ENCODE measurements at regions not wholly inside any gene's neighbourhood (a gene's known extent, or its start where the extent isn't known, plus 50 kb on each side); places are given as distances from the start of the nearest gene placed in this dataset.

DNA sequence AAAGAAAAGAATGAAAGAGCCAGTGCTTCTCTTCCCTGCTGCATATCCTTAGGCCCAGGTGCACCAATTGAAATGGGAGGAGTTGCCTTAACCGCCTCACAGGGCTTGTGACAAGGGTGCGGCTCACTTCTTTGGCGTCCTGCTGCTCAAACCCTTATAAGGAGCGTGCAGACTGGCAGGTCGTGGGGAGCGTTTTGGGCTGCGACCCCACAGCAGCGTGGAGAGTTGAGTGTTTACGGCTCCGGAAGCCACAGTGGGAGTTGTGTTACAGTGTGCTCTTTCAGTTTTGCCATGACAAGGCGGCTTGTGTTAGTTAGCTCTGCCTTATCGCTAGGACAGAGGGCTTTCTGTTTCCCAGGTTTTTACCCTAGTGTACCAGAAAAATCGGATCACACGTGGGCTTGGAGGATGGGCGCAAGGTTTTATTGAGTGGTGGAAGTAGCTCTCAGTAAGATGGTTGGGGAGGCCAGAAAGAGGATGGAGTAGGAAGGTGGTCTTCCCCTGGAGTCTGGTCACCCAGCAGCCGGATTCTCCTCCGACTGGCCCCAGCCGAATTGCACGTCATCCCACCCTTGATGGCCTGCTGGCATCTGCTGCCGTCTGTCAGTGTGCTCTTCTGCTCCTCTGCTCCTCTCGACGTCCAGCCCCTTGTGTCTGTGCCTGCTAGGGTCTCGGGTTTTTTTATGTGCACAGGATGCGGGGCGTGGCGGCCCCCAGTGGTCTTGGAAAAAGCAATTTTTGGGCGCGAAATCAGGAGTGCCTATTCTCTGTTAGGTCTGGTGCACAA, 718.9 kb downstream of the ARAP2 start:
- DNase-seq (ENCODE audit: low read depth) = no peak
- H3K4me3 ChIP-seq (ENCODE audit: low read depth, low read length) = no peak overlapping the region
- TF ChIP-seq, protein P1, sequence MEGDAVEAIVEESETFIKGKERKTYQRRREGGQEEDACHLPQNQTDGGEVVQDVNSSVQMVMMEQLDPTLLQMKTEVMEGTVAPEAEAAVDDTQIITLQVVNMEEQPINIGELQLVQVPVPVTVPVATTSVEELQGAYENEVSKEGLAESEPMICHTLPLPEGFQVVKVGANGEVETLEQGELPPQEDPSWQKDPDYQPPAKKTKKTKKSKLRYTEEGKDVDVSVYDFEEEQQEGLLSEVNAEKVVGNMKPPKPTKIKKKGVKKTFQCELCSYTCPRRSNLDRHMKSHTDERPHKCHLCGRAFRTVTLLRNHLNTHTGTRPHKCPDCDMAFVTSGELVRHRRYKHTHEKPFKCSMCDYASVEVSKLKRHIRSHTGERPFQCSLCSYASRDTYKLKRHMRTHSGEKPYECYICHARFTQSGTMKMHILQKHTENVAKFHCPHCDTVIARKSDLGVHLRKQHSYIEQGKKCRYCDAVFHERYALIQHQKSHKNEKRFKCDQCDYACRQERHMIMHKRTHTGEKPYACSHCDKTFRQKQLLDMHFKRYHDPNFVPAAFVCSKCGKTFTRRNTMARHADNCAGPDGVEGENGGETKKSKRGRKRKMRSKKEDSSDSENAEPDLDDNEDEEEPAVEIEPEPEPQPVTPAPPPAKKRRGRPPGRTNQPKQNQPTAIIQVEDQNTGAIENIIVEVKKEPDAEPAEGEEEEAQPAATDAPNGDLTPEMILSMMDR (IDR thresholded peaks at IDR 0.05; ENCODE audit: control insufficient read depth, extremely low read depth, insufficient read depth) = no peak

DNA sequence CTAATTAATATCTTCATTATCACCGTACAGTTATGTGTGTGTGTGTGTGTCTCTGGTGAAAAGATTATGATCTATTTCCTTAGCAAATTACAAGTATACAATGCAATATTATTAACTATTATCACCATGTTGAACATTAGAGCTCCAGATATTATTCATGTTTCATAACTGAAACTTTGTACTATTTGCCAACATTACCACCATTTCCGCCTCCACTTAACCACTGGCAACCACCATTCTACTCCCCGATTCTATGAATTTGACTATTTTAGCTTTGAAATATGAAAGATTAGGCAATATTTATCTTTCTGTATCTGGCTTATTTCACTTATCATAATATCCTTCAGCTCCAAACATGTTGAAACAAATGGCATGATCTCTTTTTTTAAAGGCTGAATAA, 717.9 kb downstream of the ARAP2 start:
- H3K4me3 ChIP-seq (ENCODE audit: low read depth, low read length) = no peak overlapping the region
- TF ChIP-seq, protein P1 (IDR thresholded peaks at IDR 0.05; ENCODE audit: control insufficient read depth, extremely low read depth, insufficient read depth) = no peak
- no peak for DNase-seq (ENCODE audit: low read depth)

DNA sequence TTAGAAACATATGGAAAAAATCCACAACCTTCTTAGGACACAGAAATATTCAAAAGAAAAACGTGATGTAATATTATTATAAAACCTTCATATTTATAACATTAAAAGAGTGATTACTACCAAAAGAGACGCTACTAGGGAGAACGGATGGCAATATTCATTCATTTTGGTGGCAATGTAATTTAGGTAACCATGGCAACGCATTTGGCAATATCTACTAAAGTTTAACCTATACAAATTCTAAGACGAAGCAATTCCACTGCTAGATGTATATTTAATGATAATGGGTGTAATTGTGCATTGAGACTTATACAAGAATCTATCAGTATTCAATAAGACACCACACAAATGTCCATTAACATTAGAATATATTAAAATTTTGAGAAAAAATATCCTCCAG, 709.4 kb downstream of the ARAP2 start:
- TF ChIP-seq, protein P1 (IDR thresholded peaks at IDR 0.05; ENCODE audit: control insufficient read depth, extremely low read depth, insufficient read depth) = no peak
- DNase-seq (ENCODE audit: low read depth) = no peak
- H3K4me3 ChIP-seq (ENCODE audit: low read depth, low read length) = no peak overlapping the region

DNA sequence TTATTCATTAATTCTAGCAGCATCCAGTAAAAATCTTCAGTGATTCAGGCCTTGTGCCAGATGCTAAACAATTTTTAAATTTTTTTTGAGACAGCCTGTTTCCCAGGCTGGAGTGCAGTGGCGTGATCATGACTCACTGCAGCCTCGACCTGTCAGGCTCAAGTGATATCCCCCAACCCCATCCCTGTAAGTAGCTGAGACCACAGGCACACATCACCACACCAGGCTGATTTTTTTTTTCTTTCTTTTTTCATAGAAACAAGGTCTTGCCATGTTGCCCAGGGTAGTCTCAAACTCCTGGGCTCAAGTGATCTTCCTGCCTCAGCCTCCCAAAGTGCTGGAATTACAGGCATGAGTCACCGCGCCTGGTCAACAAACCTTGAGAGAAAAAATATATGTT, 705.5 kb downstream of the ARAP2 start:
- no peak overlapping the region for H3K4me3 ChIP-seq (ENCODE audit: low read depth, low read length)
- DNase-seq (ENCODE audit: low read depth) = no peak
- TF ChIP-seq, protein P1 (IDR thresholded peaks at IDR 0.05; ENCODE audit: control insufficient read depth, extremely low read depth, insufficient read depth) = no peak

DNA sequence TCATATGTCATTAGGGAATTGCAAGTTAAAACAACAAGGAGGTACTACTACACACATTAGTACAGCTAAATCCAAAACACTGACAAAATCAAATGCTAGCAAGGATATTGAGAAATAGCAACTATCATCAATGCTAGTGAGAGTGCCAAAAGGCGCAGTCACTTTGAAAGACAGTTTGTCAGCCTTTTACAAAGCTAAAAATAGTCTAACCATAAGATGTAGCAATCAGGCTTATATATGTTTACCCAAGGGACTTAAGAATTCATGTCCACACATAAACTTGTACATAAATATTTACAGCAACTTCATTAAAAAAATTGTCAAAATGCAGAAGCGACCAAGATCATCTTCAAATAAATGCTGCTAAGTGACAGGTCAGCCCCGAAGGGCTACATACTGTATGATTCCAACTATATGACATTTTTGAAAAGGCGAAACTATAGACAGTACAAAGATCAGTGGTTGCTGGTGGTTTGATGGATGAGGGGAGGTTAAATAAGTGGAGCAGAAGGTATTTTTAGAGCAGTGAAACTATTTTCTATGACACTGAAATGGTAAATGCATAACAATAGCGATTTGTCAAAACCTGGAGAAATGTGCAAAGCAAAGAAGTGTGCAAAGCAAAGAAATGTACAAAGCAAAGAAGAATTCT, 704.8 kb downstream of the ARAP2 start:
- TF ChIP-seq, protein P1 (IDR thresholded peaks at IDR 0.05; ENCODE audit: control insufficient read depth, extremely low read depth, insufficient read depth) = no peak
- peak; percentile 50 for DNase-seq (ENCODE audit: low read depth)
- H3K4me3 ChIP-seq (ENCODE audit: low read depth, low read length) = no peak overlapping the region

DNA sequence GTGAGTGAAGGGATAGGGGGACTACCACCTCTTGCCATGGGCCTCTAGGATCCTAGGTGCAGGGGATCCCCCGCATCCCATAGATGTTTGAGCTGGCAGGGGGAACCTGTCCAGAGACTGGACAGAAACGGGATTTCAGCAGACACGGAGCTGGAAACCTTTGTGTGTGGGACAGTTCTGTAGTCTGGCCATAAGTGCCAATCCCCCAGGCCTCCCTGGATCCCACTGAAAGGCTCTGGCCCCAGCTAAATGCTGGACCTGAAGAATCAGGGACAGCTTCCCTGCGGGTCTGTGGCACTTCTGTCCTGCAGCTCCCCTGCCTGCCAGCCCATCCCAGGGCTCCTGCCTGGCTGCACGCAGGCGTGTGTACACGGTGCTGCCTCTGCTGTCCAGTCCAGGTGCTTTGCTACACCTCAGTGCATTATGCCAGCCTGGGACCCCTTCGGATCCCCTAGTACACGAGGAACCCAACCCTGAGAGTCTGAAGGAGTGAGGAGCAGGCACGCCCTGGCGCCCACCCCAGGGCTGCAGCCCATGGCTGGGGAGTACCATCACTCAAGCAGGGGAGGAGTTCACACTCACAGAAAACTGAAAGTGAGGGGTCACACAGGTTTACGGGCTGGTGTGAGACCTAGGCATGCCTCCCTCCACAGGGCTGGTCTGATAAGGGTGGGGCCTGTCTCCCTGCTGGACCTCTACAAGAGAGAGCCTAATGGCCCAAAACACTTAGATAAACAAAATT, 703.0 kb downstream of the ARAP2 start:
- no peak overlapping the region for H3K4me3 ChIP-seq (ENCODE audit: low read depth, low read length)
- TF ChIP-seq, protein P1 (IDR thresholded peaks at IDR 0.05; ENCODE audit: control insufficient read depth, extremely low read depth, insufficient read depth) = no peak
- DNase-seq (ENCODE audit: low read depth) = no peak

Measured in LNCaP clone FGC (cell line).